GM15510 (cell line): ENCODE measurements at regions not wholly inside any gene's neighbourhood (a gene's known extent, or its start where the extent isn't known, plus 50 kb on each side); places are given as distances from the start of the nearest gene placed in this dataset.

Experiments used
- POLR2A ChIP-seq: IDR thresholded peaks from 3 replicates; pipeline ENCODE4 v1.6.1; 2011; ENCODE audit warnings: borderline replicate concordance; ENCODE audit not compliant: insufficient read length; ENCODE audit errors: extremely low read depth

GRCh38 chr12:3976351-3976938, 103.2 kb upstream of the PARP11 start:
- TF ChIP-seq POLR2A, result no peak

GRCh38 chr12:3975652-3976051, 102.5 kb upstream of the PARP11 start:
- no peak for TF ChIP-seq POLR2A

DNA sequence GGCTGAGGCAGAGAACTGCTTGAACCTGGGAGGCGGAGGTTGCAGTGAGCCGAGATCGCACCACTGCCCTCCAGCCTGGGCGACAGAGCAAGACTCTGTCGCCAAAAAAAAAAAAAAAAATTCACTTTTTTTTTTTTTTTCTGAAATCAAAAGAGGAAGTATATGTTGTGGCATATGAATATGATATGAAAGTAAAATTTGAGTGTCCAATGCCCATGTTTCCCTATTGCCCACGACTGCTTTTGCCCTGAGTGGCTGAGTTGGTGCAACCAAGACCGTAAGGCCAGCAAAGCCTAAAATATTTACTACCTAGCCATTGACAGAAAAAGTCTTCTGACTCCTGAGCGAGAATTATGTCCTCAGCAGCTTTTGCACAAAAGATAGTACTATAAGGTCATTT, 101.7 kb upstream of the PARP11 start:
- no peak for TF ChIP-seq POLR2A

- no peak for TF ChIP-seq POLR2A
These were observed 100.9 kb upstream of the PARP11 start for GRCh38 chr12:3973973-3974644.

DNA sequence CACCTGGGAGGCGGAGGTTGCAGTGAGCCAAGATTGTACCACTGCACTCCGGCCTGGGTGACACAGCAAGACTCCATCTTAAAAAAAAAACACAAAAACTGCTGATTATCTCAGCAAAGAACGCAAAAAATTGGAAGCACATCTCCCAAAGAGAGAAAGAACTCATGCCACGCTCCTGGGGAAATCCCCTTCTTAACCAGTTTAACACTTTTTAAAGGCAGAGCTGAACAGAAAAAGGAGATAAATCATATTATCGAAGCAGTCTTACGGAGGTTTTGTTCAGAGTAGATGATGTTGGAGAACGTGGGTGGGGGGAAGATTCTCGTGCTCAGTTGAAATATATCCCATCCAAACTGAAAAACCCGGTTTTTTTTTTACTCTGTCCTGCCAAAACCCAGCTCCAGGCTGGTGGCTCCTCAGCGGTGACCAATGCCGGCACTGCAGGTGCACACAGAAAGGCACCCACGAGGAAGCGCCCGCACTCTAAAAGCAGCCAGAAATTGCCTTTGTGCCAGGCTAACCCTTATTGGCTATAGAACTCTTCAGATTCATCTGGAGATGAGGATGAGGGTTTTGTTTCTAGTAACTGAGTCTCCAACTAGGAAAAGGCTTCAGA, 100.2 kb upstream of the PARP11 start:
- no peak for TF ChIP-seq POLR2A

DNA sequence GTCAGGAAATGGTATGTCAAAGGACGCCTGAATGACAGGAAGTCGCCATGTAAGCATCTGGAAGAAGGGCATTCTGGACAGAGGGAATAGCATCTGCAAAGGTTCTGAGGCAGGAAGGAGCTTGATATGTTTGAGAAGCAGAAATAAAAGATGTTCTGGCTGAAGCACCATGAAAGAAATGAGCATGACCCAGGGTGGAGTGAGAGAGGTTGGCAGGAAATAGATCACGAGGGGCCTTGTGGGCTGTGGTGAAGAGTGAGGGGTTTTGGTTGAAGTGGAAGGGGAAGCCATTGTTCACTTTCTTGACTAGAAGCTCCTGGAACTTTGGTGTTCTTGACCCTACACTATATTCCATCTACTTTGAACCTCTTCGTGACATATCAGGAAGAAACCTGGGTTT, 99.4 kb upstream of the PARP11 start:
- TF ChIP-seq POLR2A, result no peak

DNA sequence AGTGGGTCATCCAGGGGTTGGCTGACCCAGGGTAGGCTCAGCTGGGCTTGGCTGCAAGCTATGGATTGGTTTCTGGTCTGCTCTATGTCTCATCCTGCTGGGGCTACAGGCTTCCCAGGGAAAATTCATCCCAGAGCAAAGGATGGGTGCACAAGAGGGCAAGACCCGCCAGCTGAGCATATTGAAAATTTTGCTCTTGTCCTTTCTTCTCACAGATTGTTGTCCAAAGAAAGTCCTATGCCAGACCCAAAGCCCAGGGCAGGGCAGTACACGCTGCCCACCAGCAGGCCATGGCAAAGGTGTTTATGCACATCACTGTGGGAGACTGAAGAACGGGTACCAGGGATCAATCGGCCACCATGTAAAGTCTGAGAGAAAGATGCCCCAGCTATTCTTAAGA, 95.3 kb upstream of the PARP11 start:
- TF ChIP-seq POLR2A, result no peak

- no peak for TF ChIP-seq POLR2A
These were observed 94.5 kb upstream of the PARP11 start for GRCh38 chr12:3967556-3968160.

DNA sequence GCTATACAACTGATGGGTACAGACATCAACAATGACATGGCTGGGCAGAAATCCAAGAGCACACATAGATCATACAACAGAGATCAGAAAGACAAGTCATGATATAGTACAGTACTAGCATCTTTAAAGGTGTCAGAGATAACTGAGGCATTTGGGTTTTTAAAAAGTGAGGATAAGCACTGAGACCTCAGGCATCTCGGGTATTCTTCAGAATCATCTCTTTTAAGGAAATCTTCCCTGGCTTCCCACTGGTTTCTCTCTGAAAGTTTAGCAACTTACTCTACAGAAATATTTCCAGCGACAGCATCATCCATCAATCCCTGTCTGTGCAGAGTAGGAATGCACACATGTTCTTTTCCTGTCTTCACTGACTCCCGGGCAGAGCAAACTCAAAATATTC, 93.2 kb upstream of the PARP11 start:
- TF ChIP-seq POLR2A, result no peak

GRCh38 chr12:3965046-3965445, 91.8 kb upstream of the PARP11 start:
- no peak for TF ChIP-seq POLR2A

- no peak for TF ChIP-seq POLR2A
These were observed 91.2 kb upstream of the PARP11 start for GRCh38 chr12:3964439-3964838.

DNA sequence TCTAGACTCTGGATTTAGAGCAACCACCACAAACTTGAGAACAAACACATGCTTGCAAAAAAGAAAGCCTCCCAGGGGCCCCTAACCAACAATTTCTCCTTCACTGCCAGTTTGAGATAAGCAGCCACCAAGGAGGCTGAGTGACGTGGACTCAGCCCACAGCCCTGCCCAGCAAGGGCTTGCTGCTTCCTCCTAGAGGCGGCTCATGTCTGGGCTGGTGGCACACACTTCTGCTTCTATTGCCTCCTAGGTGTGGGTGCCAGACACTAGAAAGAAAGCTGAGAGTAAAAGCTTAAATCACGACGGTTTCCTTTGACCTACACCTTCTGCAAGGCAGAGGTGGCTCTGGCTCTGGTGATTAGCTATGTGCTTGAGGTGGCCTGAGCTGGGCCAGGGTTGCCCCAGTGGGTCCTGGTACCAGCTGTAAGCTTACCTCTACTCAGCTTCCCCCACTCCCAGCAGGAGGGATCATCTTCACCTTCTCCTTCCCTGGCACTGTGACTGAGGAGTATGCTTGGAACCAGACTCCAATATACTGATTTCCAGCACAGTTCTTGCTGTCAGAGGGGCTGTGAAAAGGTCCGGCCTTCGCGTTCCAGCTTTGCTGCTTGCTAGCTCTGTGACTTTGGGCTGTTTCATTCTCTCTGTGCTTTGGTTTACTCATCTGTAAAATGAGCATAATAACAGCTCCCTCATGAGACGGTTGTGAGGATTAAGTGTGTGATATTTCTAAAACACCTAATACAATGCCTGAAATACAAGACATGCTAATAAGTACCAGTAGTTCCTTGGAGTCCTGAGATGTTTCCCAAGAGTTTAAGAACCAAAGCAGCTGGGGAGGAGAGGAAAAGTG, 89.7 kb upstream of the PARP11 start:
- TF ChIP-seq POLR2A, result no peak

GRCh38 chr12:3961591-3961990, 88.4 kb upstream of the PARP11 start:
- TF ChIP-seq POLR2A, result no peak

- no peak for TF ChIP-seq POLR2A
These were observed 86.8 kb upstream of the PARP11 start for GRCh38 chr12:3959799-3960560.
